GM12878 (cell line): ENCODE measurements at regions not wholly inside any gene's neighbourhood (a gene's known extent, or its start where the extent isn't known, plus 50 kb on each side); places are given as distances from the start of the nearest gene placed in this dataset.
"Not testable (repeated sequence)": the region's sequence is repeated elsewhere in the genome, so short reads cannot be mapped to it uniquely, and the experiment has no call there.

Experiments
- ATAC-seq: fragments of 200-7000 bp; cut with Tn5 transposase; 3 replicates; pipeline ENCODE4 v1.9.1; 2020; ENCODE audit warnings: mild to moderate bottlenecking, moderate library complexity
- BruUV-seq: library from RNA; stranded (reverse); fragments of 400-500 nt; replicated peaks from 2 replicates; lab custom pipeline; 2021; lab: Mats Ljungman, UMichigan
- CTCF ChIA-PET: fragments of 300-600 bp; sonication (Branson Sonifier 250); formaldehyde crosslinking; extraction: SDS; loops from one replicate; lab custom pipeline; 2021; ENCODE audit warnings: inconsistent platforms; lab: Yijun Ruan, JAX
- POLR2A ChIA-PET: fragments of 350-600 bp; formaldehyde crosslinking; extraction: SDS; loops from one replicate; lab custom pipeline; 2021; ENCODE audit warnings: inconsistent platforms; lab: Charles Lee
- RAD21 ChIA-PET: fragments of 300-600 bp; sonication (Branson Sonifier 250); formaldehyde crosslinking; loops from one replicate; lab custom pipeline; 2023; ENCODE audit warnings: antibody characterized with exemption; ENCODE audit not compliant: unreplicated experiment; lab: Charles Lee
- SMC1A ChIA-PET: fragments of 300-600 bp; sonication (Branson Sonifier 250); formaldehyde crosslinking; loops from one replicate; lab custom pipeline; 2023; ENCODE audit not compliant: unreplicated experiment, uncharacterized antibody; lab: Charles Lee
- DNase-seq: peaks from one replicate; pipeline ENCODE4 v3.0.0-alpha.2; 2011; ENCODE audit warnings: low read depth, low spot score
- FAIRE-seq: peaks from 3 replicates; lab custom pipeline; 2011; peaks lifted over from hg19 to GRCh38; lab: Jason Lieb, UNC
- H2AFZ ChIP-seq: 2 replicates; pipeline ENCODE4 v1.6.0; 2011; ENCODE audit warnings: low read depth, low read length, control low read depth; ENCODE audit not compliant: control insufficient read depth
- H3K27ac ChIP-seq: 2 replicates; pipeline ENCODE4 v1.5.1; 2011; ENCODE audit warnings: control low read depth; ENCODE audit not compliant: control insufficient read depth, insufficient read depth
- H3K27me3 ChIP-seq, 2 experiments: replicated peaks in 1 of 2; 2 replicates each; pipeline versions ENCODE4 v1.6.0 to v1.6.1; 2011; ENCODE audit warnings: low read length in 1 of 2; ENCODE audit not compliant: control insufficient read depth in 2 of 2, insufficient read depth in 2 of 2
- H3K36me3 ChIP-seq, 2 experiments: 2 replicates each; pipeline ENCODE4 v1.5.1; 2011; ENCODE audit warnings: low read length in 1 of 2; ENCODE audit not compliant: control insufficient read depth in 2 of 2, insufficient read depth in 2 of 2
- H3K4me1 ChIP-seq: 2 replicates; pipeline ENCODE4 v1.6.1; 2011; ENCODE audit warnings: mild to moderate bottlenecking, low read length, moderate library complexity, mixed read lengths; ENCODE audit not compliant: control insufficient read depth, insufficient read depth
- H3K4me2 ChIP-seq: 2 replicates; pipeline ENCODE4 v1.6.0; 2011; ENCODE audit warnings: control low read depth; ENCODE audit not compliant: control insufficient read depth, insufficient read depth
- H3K4me3 ChIP-seq: fragments of 200-600 bp; sonication (generic); 2 replicates; pipeline ENCODE4 v1.5.1; 2016
- H3K79me2 ChIP-seq: 2 replicates; pipeline ENCODE4 v1.6.0; 2011; ENCODE audit warnings: low read length; ENCODE audit not compliant: control insufficient read depth, insufficient read depth
- H3K9ac ChIP-seq: 2 replicates; pipeline ENCODE4 v1.8.0; 2011; ENCODE audit warnings: low read length, control low read depth, mixed read lengths; ENCODE audit not compliant: control insufficient read depth, insufficient read depth
- H3K9me3 ChIP-seq: replicated peaks from 3 replicates; pipeline ENCODE4 v1.5.1; 2011; ENCODE audit warnings: mild to moderate bottlenecking, low read length; ENCODE audit not compliant: control insufficient read depth, insufficient read depth
- H4K20me1 ChIP-seq: 2 replicates; pipeline ENCODE4 v1.6.0; 2011; ENCODE audit not compliant: control insufficient read depth, insufficient read depth
- WGBS: methylation state at CpG from one replicate; pipeline ENCODE4 v1.1.6; 2016; ENCODE audit warnings: low lambda C conversion rate; ENCODE audit not compliant: insufficient replicate concordance, insufficient coverage; ENCODE audit errors: missing lambda C conversion rate; 5-methylcytosine and 5-hydroxymethylcytosine counted together
- in situ Hi-C: fragments of 300-500 bp; cut with MboI; formaldehyde crosslinking; loops from 9 replicates; pipeline ENCODE4 v1.14.3; 2018; ENCODE audit warnings: mixed read lengths
- intact Hi-C: fragments of 100-400 bp; cut with micrococcal nuclease; formaldehyde crosslinking; loops from one replicate; pipeline ENCODE4 v1.14.2; 2022; ENCODE audit not compliant: unreplicated experiment

- DNase-seq, H3K4me2 ChIP-seq, H3K79me2 ChIP-seq, H3K4me3 ChIP-seq, H3K9me3 ChIP-seq, in situ Hi-C loops, FAIRE-seq, SMC1A ChIA-PET, intact Hi-C loops, H3K4me1 ChIP-seq, CTCF ChIA-PET, ATAC-seq, RAD21 ChIA-PET, H2AFZ ChIP-seq, H3K36me3 ChIP-seq, POLR2A ChIA-PET, BruUV-seq, H3K9ac ChIP-seq, H3K27me3 ChIP-seq, H4K20me1 ChIP-seq, H3K27ac ChIP-seq: not testable (repeated sequence)
- 0% methylated on average over 1 of the region's 2 CpGs for WGBS
Measured at GRCh38 chr4:131883181-131883580, 1265.9 kb upstream of the PCDH10 start.

- H3K27ac ChIP-seq, H3K27me3 ChIP-seq, H3K4me3 ChIP-seq, H4K20me1 ChIP-seq, DNase-seq, H3K4me2 ChIP-seq, H3K36me3 ChIP-seq, RAD21 ChIA-PET, CTCF ChIA-PET, H3K79me2 ChIP-seq, BruUV-seq, H3K4me1 ChIP-seq, H2AFZ ChIP-seq, POLR2A ChIA-PET, FAIRE-seq, H3K9ac ChIP-seq, ATAC-seq, in situ Hi-C loops, intact Hi-C loops, SMC1A ChIA-PET, H3K9me3 ChIP-seq: not testable (repeated sequence)
- WGBS = 0% methylated on average over 2 of the region's 2 CpGs
Measured at GRCh38 chr4:131925662-131926061, 1223.4 kb upstream of the PCDH10 start.

GRCh38 chr4:131967646-131968045 is 1181.4 kb upstream of the PCDH10 start:
- in situ Hi-C loops, H3K79me2 ChIP-seq, DNase-seq, CTCF ChIA-PET, FAIRE-seq, BruUV-seq, H3K9me3 ChIP-seq, intact Hi-C loops, H2AFZ ChIP-seq, H4K20me1 ChIP-seq, ATAC-seq, H3K27me3 ChIP-seq, SMC1A ChIA-PET, H3K4me3 ChIP-seq, POLR2A ChIA-PET, RAD21 ChIA-PET, H3K36me3 ChIP-seq, H3K9ac ChIP-seq, H3K4me1 ChIP-seq, H3K27ac ChIP-seq, H3K4me2 ChIP-seq: not testable (repeated sequence)
